ENCODE measurements at regions not wholly inside any gene's neighbourhood (a gene's known extent, or its start where the extent isn't known, plus 50 kb on each side); places are given as distances from the start of the nearest gene placed in this dataset.
"Not testable (repeated sequence)": the region's sequence is repeated elsewhere in the genome, so short reads cannot be mapped to it uniquely, and the experiment has no call there.

GRCh38 chr6:99819853-99820252 lies 174.2 kb downstream of the MCHR2 start:
- intact Hi-C loops (cut with DNase I), result no loop called here
- Histone ChIP-seq H3K9me3 (ENCODE audit: control insufficient read depth in 2 of 3, insufficient read depth in 1 of 3, low read length in 3 of 3) (no peaks in the 10 kb centered on the region), H3K27me3 (ENCODE audit: control insufficient read depth, insufficient read depth, low read length) (no peaks in the 10 kb centered on the region), H3K4me1 (ENCODE audit: control insufficient read depth in 2 of 3, insufficient read depth in 2 of 3, low read depth in 1 of 3, low read length in 3 of 3) (no peaks in the 10 kb centered on the region), H3K27ac (ENCODE audit: low read depth in 2 of 2, low read length in 2 of 2) (no peak overlapping the region), H3K36me3 (ENCODE audit: control insufficient read depth in 2 of 3, insufficient read depth in 3 of 3, low read length in 3 of 3) (no peaks in the 10 kb centered on the region), H3K9ac (ENCODE audit: low read length in 3 of 3) (no peak overlapping the region), H3K4me3 (ENCODE audit: low read length in 3 of 3) (no peak overlapping the region)
- DNase-seq, result no peak
- TF ChIP-seq CTCF (IDR thresholded peaks at IDR 0.05; ENCODE audit: borderline replicate concordance, extremely low read depth, insufficient read depth), result no peak
- FAIRE-seq, result no peak

GRCh38 chr6:99821164-99821563 lies 172.9 kb downstream of the MCHR2 start:
- no peaks in the 10 kb centered on the region for H3K27me3 ChIP-seq (ENCODE audit: control insufficient read depth, insufficient read depth, low read length)
- FAIRE-seq (no peak), DNase-seq (no peak)
- no peak for TF ChIP-seq CTCF (IDR thresholded peaks at IDR 0.05; ENCODE audit: borderline replicate concordance, extremely low read depth, insufficient read depth)
- intact Hi-C loops (cut with DNase I), result no loop called here
- no peak overlapping the region for H3K9ac ChIP-seq (ENCODE audit: low read length in 3 of 3)
- no peaks in the 10 kb centered on the region for H3K36me3 ChIP-seq (ENCODE audit: control insufficient read depth in 2 of 3, insufficient read depth in 3 of 3, low read length in 3 of 3)
- H3K4me3 ChIP-seq (ENCODE audit: low read length in 3 of 3), result no peak overlapping the region
- H3K9me3 ChIP-seq (ENCODE audit: control insufficient read depth in 2 of 3, insufficient read depth in 1 of 3, low read length in 3 of 3), result no peaks in the 10 kb centered on the region
- H3K4me1 ChIP-seq (ENCODE audit: control insufficient read depth in 2 of 3, insufficient read depth in 2 of 3, low read depth in 1 of 3, low read length in 3 of 3), result no peaks in the 10 kb centered on the region
- H3K27ac ChIP-seq (ENCODE audit: low read depth in 2 of 2, low read length in 2 of 2), result no peak overlapping the region

- no peak overlapping the region for H3K9ac ChIP-seq (ENCODE audit: low read length in 3 of 3)
- H3K36me3 ChIP-seq (ENCODE audit: control insufficient read depth in 2 of 3, insufficient read depth in 3 of 3, low read length in 3 of 3), result no peaks in the 10 kb centered on the region
- TF ChIP-seq CTCF (IDR thresholded peaks at IDR 0.05; ENCODE audit: borderline replicate concordance, extremely low read depth, insufficient read depth), result no peak
- DNase-seq, result peak in 3 of 5 donors; percentile 30 to 70 (median 66)
- no peaks in the 10 kb centered on the region for H3K27me3 ChIP-seq (ENCODE audit: control insufficient read depth, insufficient read depth, low read length)
- no peak for FAIRE-seq
- no peaks in the 10 kb centered on the region for H3K4me1 ChIP-seq (ENCODE audit: control insufficient read depth in 2 of 3, insufficient read depth in 2 of 3, low read depth in 1 of 3, low read length in 3 of 3)
- intact Hi-C loops (cut with DNase I), result no loop called here
- no peak overlapping the region for H3K27ac ChIP-seq (ENCODE audit: low read depth in 2 of 2, low read length in 2 of 2)
- peak overlapping the region in 1 of 3 donors; percentile 20 for H3K4me3 ChIP-seq (ENCODE audit: low read length in 3 of 3)
- no peaks in the 10 kb centered on the region for H3K9me3 ChIP-seq (ENCODE audit: control insufficient read depth in 2 of 3, insufficient read depth in 1 of 3, low read length in 3 of 3)
Observed at GRCh38 chr6:99822741-99823512, 171.1 kb downstream of the MCHR2 start.

GRCh38 chr6:99823513-99824235 lies 170.3 kb downstream of the MCHR2 start:
- H3K4me1 ChIP-seq (ENCODE audit: control insufficient read depth in 2 of 3, insufficient read depth in 2 of 3, low read depth in 1 of 3, low read length in 3 of 3); H3K27ac ChIP-seq (ENCODE audit: low read depth in 2 of 2, low read length in 2 of 2); H3K27me3 ChIP-seq (ENCODE audit: control insufficient read depth, insufficient read depth, low read length); DNase-seq; intact Hi-C loops (cut with DNase I); H3K36me3 ChIP-seq (ENCODE audit: control insufficient read depth in 2 of 3, insufficient read depth in 3 of 3, low read length in 3 of 3); FAIRE-seq; H3K4me3 ChIP-seq (ENCODE audit: low read length in 3 of 3); H3K9me3 ChIP-seq (ENCODE audit: control insufficient read depth in 2 of 3, insufficient read depth in 1 of 3, low read length in 3 of 3); H3K9ac ChIP-seq (ENCODE audit: low read length in 3 of 3): not testable (repeated sequence)

Measured in kidney (tissue), 13 donors.